H9 (cell line): ENCODE measurements at regions not wholly inside any gene's neighbourhood (a gene's known extent, or its start where the extent isn't known, plus 50 kb on each side); places are given as distances from the start of the nearest gene placed in this dataset.

Experiments used
- DNase-seq: peaks from one replicate; pipeline ENCODE4 v3.0.0-alpha.2; 2017
- H2AFZ ChIP-seq: one replicate; pipeline ENCODE4 v1.6.1; 2013; ENCODE audit warnings: mild to moderate bottlenecking, low read length, control low read depth, moderate library complexity
- H2AK5ac ChIP-seq: 2 replicates; pipeline ENCODE4 v1.6.1; 2013; ENCODE audit warnings: low read length, control low read depth, mixed read lengths; ENCODE audit not compliant: insufficient read length
- H2BK120ac ChIP-seq: one replicate; pipeline ENCODE4 v1.6.1; 2013; ENCODE audit warnings: low read depth, mild to moderate bottlenecking, low read length, control low read depth, inconsistent platforms; ENCODE audit not compliant: poor library complexity, severe bottlenecking
- H2BK12ac ChIP-seq: 2 replicates; pipeline ENCODE4 v1.6.1; 2013; ENCODE audit warnings: low read length, control low read depth, mixed read lengths, low read depth; ENCODE audit not compliant: insufficient read length
- H2BK15ac ChIP-seq: 2 replicates; pipeline ENCODE4 v1.6.1; 2013; ENCODE audit warnings: low read depth, low read length, control low read depth
- H2BK20ac ChIP-seq: one replicate; pipeline ENCODE4 v1.6.1; 2013; ENCODE audit warnings: low read depth, mild to moderate bottlenecking, low read length, control low read depth, inconsistent platforms; ENCODE audit not compliant: poor library complexity, severe bottlenecking
- H2BK5ac ChIP-seq: 2 replicates; pipeline ENCODE4 v1.6.1; 2013; ENCODE audit warnings: low read length, control low read depth, mixed read lengths; ENCODE audit not compliant: insufficient read length
- H3K14ac ChIP-seq: 2 replicates; pipeline ENCODE4 v1.6.1; 2013; ENCODE audit warnings: low read length, control low read depth; ENCODE audit not compliant: insufficient read depth
- H3K18ac ChIP-seq: 2 replicates; pipeline ENCODE4 v1.6.1; 2013; ENCODE audit warnings: low read depth, mild to moderate bottlenecking, mixed read lengths, low read length, control low read depth; ENCODE audit not compliant: insufficient read length
- H3K23ac ChIP-seq: 2 replicates; pipeline ENCODE4 v1.6.1; 2013; ENCODE audit warnings: low read length, control low read depth, mixed read lengths, low read depth; ENCODE audit not compliant: insufficient read length
- H3K23me2 ChIP-seq: 2 replicates; pipeline ENCODE4 v1.6.1; 2013; ENCODE audit warnings: low read depth, mild to moderate bottlenecking, mixed read lengths, low read length, control low read depth; ENCODE audit not compliant: insufficient read length, poor library complexity, severe bottlenecking
- H3K27ac ChIP-seq: 2 replicates; pipeline ENCODE4 v1.5.1; 2013; ENCODE audit warnings: low read length, control low read depth, mixed read lengths, low read depth; ENCODE audit not compliant: insufficient read length
- H3K27me3 ChIP-seq: 2 replicates; pipeline ENCODE4 v1.6.1; 2013; ENCODE audit warnings: low read length, control low read depth, inconsistent platforms; ENCODE audit not compliant: insufficient read depth
- H3K4ac ChIP-seq: 2 replicates; pipeline ENCODE4 v1.6.1; 2013; ENCODE audit warnings: low read depth, mild to moderate bottlenecking, control low read depth, inconsistent platforms, low read length, moderate library complexity
- H3K4me1 ChIP-seq: 2 replicates; pipeline ENCODE4 v1.6.1; 2013; ENCODE audit warnings: low read length, control low read depth, inconsistent platforms; ENCODE audit not compliant: insufficient read depth
- H3K4me2 ChIP-seq: 2 replicates; pipeline ENCODE4 v1.6.1; 2013; ENCODE audit warnings: low read length, control low read depth, mixed read lengths; ENCODE audit not compliant: insufficient read length, insufficient read depth
- H3K56ac ChIP-seq: 2 replicates; pipeline ENCODE4 v1.6.1; 2013; ENCODE audit warnings: low read depth, mild to moderate bottlenecking, mixed read lengths, low read length, control low read depth; ENCODE audit not compliant: insufficient read length
- H3K79me1 ChIP-seq: 2 replicates; pipeline ENCODE4 v1.6.1; 2013; ENCODE audit warnings: low read depth, mild to moderate bottlenecking, moderate library complexity, low read length, control low read depth, inconsistent platforms; ENCODE audit not compliant: insufficient read depth, poor library complexity, severe bottlenecking
- H3K79me2 ChIP-seq: 2 replicates; pipeline ENCODE4 v1.6.1; 2013; ENCODE audit warnings: low read length, control low read depth, inconsistent platforms; ENCODE audit not compliant: insufficient read depth
- H3K9ac ChIP-seq: 2 replicates; pipeline ENCODE4 v1.6.1; 2013; ENCODE audit warnings: low read length, control low read depth, mixed read lengths; ENCODE audit not compliant: insufficient read length; ENCODE audit errors: extremely low read depth
- H3K9me3 ChIP-seq: one replicate; pipeline ENCODE4 v1.6.1; 2013; ENCODE audit warnings: low read depth, low read length, inconsistent platforms; ENCODE audit not compliant: control insufficient read depth
- H3T11ph ChIP-seq: one replicate; pipeline ENCODE4 v1.6.1; 2013; ENCODE audit warnings: mild to moderate bottlenecking, low read length, control low read depth, inconsistent platforms
- H4K20me1 ChIP-seq: one replicate; pipeline ENCODE4 v1.6.1; 2013; ENCODE audit not compliant: control insufficient read depth, insufficient read length, insufficient read depth
- H4K5ac ChIP-seq: 2 replicates; pipeline ENCODE4 v1.6.1; 2013; ENCODE audit warnings: low read depth, mild to moderate bottlenecking, mixed read lengths, low read length, control low read depth; ENCODE audit not compliant: insufficient read length
- H4K8ac ChIP-seq: replicated peaks from 2 replicates; pipeline ENCODE4 v1.6.1; 2013; ENCODE audit warnings: low read length, control low read depth, mixed read lengths, low read depth; ENCODE audit not compliant: insufficient read length
- H4K91ac ChIP-seq: 2 replicates; pipeline ENCODE4 v1.6.1; 2013; ENCODE audit warnings: low read depth, mild to moderate bottlenecking, moderate library complexity, mixed read lengths, low read length, control low read depth; ENCODE audit not compliant: insufficient read length
- H3K27ac Mint-ChIP-seq, 3 experiments: 2 replicates in 2 of 3; 3 replicates in 1 of 3; pipeline ENCODE4 v1.8.0; 2020 to 2021; ENCODE audit warnings: mixed read lengths in 3 of 3, mild to moderate bottlenecking in 1 of 3, moderate library complexity in 1 of 3
- H3K27me3 Mint-ChIP-seq: 2 replicates; pipeline ENCODE4 v1.8.0; 2021; ENCODE audit warnings: low read depth, mild to moderate bottlenecking, moderate library complexity, mixed read lengths
- H3K36me3 Mint-ChIP-seq, 3 experiments: 2 replicates in 2 of 3; 3 replicates in 1 of 3; pipeline ENCODE4 v1.8.0; 2020 to 2021; ENCODE audit warnings: low read depth in 3 of 3, mixed read lengths in 3 of 3; ENCODE audit not compliant: insufficient read depth in 1 of 3
- H3K4me1 Mint-ChIP-seq, 2 experiments: 2 replicates each; pipeline ENCODE4 v1.8.0; 2020; ENCODE audit warnings: mixed read lengths in 2 of 2
- H3K4me3 Mint-ChIP-seq, 2 experiments: 2 replicates in 1 of 2; 3 replicates in 1 of 2; pipeline ENCODE4 v1.8.0; 2020 to 2021; ENCODE audit warnings: mild to moderate bottlenecking in 2 of 2, mixed read lengths in 2 of 2, moderate library complexity in 1 of 2
- H3K9me3 Mint-ChIP-seq, 2 experiments: 2 replicates in 1 of 2; 3 replicates in 1 of 2; pipeline ENCODE4 v1.8.0; 2020; ENCODE audit warnings: mild to moderate bottlenecking in 2 of 2, mixed read lengths in 2 of 2, moderate library complexity in 1 of 2
- CTCF ChIP-seq: fragments of 200-600 bp; sonication (generic); conservative IDR thresholded peaks from 3 replicates; pipeline ENCODE4 v1.8.0; 2021; ENCODE audit warnings: antibody characterized with exemption, mild to moderate bottlenecking
- WGBS: extraction: QIAGEN DNeasy Blood & Tissue Kit; methylation state at CpG from one replicate; pipeline ENCODE4 v1.1.7; 2013; ENCODE audit warnings: missing lambda C conversion rate, low lambda C conversion rate, mixed read lengths; ENCODE audit not compliant: insufficient read length; ENCODE audit errors: extremely low coverage; 5-methylcytosine and 5-hydroxymethylcytosine counted together

DNA sequence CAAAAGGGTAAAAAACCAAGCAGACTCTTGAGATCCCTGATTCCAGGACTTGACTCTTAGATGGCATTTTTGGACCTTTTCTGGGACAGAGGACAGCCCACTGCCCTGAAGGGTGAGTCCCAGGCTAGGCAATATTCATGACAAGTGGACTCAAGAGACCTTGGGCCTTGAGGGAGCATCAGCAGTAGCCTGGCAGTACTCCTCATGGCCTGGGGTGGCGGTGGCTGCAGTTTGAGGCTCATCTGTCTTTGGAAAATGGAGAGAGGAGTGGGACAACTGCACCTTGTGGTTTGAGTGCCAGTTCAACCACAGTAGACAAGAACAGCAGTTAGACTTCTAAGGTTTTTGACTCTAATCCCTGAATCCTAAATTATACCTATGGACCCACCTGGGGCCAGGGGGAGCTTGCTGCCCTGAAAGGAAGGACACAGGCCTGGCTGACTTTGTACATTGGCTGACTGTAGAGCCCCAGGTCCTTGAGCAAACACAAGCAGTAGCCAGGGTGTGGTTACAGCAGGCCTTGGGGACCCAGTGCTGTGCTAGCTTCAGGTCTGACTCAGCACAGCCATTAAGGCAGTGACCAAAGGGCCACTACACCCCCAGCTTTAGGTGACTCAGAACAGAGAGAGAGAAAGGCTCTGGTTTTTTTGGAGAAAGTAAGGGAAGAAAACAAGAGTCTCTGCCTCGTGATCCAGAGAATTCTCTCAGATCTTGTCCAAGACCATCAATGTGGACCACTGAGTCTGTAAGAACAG, 1023.2 kb downstream of the KCNT2 start:
- no peak overlapping the region for H3K23ac ChIP-seq
- WGBS, result no CpG with 5 or more reads among the region's 2 CpGs
- H3K4me2 ChIP-seq, result no peak overlapping the region
- H3K23me2 ChIP-seq, result no peaks in the 10 kb centered on the region
- no peaks in the 10 kb centered on the region for H3K4me1 ChIP-seq
- H3T11ph ChIP-seq, result no peak overlapping the region
- H2BK15ac ChIP-seq, result no peak overlapping the region
- no peak overlapping the region for H3K56ac ChIP-seq
- no peak overlapping the region for H4K5ac ChIP-seq
- H3K27ac ChIP-seq, result no peak overlapping the region
- peak overlapping the region; percentile 64 for H3K18ac ChIP-seq
- H3K4me3 Mint-ChIP-seq, result no peak overlapping the region
- H3K79me2 ChIP-seq, result no peaks in the 10 kb centered on the region
- H3K79me1 ChIP-seq, result no peaks in the 10 kb centered on the region
- no peaks in the 10 kb centered on the region for H3K36me3 Mint-ChIP-seq
- no peak overlapping the region for H2BK20ac ChIP-seq
- no peak overlapping the region for H4K8ac ChIP-seq
- peak; percentile 22; the same call in 2 of the 3 replicates for TF ChIP-seq CTCF
- H4K91ac ChIP-seq, result no peak overlapping the region
- no peaks in the 10 kb centered on the region; a peak in 1 of 5 replicates for H3K9me3 Mint-ChIP-seq
- no peaks in the 10 kb centered on the region for H3K27me3 ChIP-seq
- no peak overlapping the region for H2AFZ ChIP-seq
- H4K20me1 ChIP-seq, result no peaks in the 10 kb centered on the region
- no peak overlapping the region for H3K4ac ChIP-seq
- peak; percentile 44 for DNase-seq
- no peak overlapping the region for H3K14ac ChIP-seq
- no peaks in the 10 kb centered on the region for H3K27me3 Mint-ChIP-seq
- H3K27ac Mint-ChIP-seq, result no peak overlapping the region
- H3K4me1 Mint-ChIP-seq, result no peaks in the 10 kb centered on the region
- no peak overlapping the region for H3K9ac ChIP-seq
- H2BK5ac ChIP-seq, result no peak overlapping the region
- H2BK120ac ChIP-seq, result no peak overlapping the region
- H2AK5ac ChIP-seq, result no peak overlapping the region
- no peaks in the 10 kb centered on the region for H3K9me3 ChIP-seq
- no peak overlapping the region for H2BK12ac ChIP-seq
